Activated T-helper 2 cell treated with anti-CD3 and anti-CD28 coated beads, Interferon-gamma antibody, Interleukin-2, Interleukin-4, amounts not matched to agents 10 μg/mL and 5 μg/mL and 100 μg/mL, durations not matched to agents 14 hours and 24 hours and 36 hours (primary cell): ENCODE measurements at regions not wholly inside any gene's neighbourhood (a gene's known extent, or its start where the extent isn't known, plus 50 kb on each side); places are given as distances from the start of the nearest gene placed in this dataset.

Experiments
- DNase-seq: peaks from one replicate; pipeline ENCODE4 v3.0.0; 2021; ENCODE audit warnings: low spot score
- H3K27ac Mint-ChIP-seq: one replicate; pipeline ENCODE4 v1.8.0; 2021; ENCODE audit warnings: mixed read lengths
- H3K27me3 Mint-ChIP-seq: one replicate; pipeline ENCODE4 v1.8.0; 2021; ENCODE audit warnings: low read depth, mixed read lengths
- H3K36me3 Mint-ChIP-seq: one replicate; pipeline ENCODE4 v1.8.0; 2021; ENCODE audit warnings: low read depth, mixed read lengths
- H3K4me1 Mint-ChIP-seq: one replicate; pipeline ENCODE4 v1.8.0; 2021; ENCODE audit warnings: low read depth, mixed read lengths
- H3K4me3 Mint-ChIP-seq: one replicate; pipeline ENCODE4 v1.8.0; 2021; ENCODE audit warnings: low read depth, mild to moderate bottlenecking, moderate library complexity, mixed read lengths
- H3K9me3 Mint-ChIP-seq: one replicate; pipeline ENCODE4 v1.8.0; 2021; ENCODE audit warnings: mixed read lengths
- intact Hi-C: fragments of 100-400 bp; cut with micrococcal nuclease; formaldehyde crosslinking; loops from one replicate; pipeline ENCODE4 v1.15.1; 2023

- Mint-ChIP-seq H3K4me1 (no peaks in the 10 kb centered on the region), H3K4me3 (no peak overlapping the region), H3K9me3 (no peaks in the 10 kb centered on the region), H3K27ac (no peak overlapping the region), H3K27me3 (no peaks in the 10 kb centered on the region), H3K36me3 (no peaks in the 10 kb centered on the region)
- no peak for DNase-seq
- intact Hi-C loops = no loop called here
Observed at GRCh38 chr11:122306831-122307391, 190.9 kb upstream of the BLID start.

GRCh38 chr11:122305426-122306320, 189.7 kb upstream of the BLID start:
- intact Hi-C loops = no loop called here
- Mint-ChIP-seq H3K4me1 (no peaks in the 10 kb centered on the region), H3K27me3 (no peaks in the 10 kb centered on the region), H3K27ac (no peak overlapping the region), H3K36me3 (no peaks in the 10 kb centered on the region), H3K4me3 (no peak overlapping the region), H3K9me3 (no peaks in the 10 kb centered on the region)
- no peak for DNase-seq

- Mint-ChIP-seq H3K36me3 (no peaks in the 10 kb centered on the region), H3K27me3 (no peaks in the 10 kb centered on the region), H3K4me3 (no peak overlapping the region), H3K9me3 (no peaks in the 10 kb centered on the region), H3K27ac (no peak overlapping the region), H3K4me1 (no peaks in the 10 kb centered on the region)
- DNase-seq = no peak
- intact Hi-C loops = no loop called here
Observed at GRCh38 chr11:122304973-122305372, 189.0 kb upstream of the BLID start.

GRCh38 chr11:122304306-122304705, 188.3 kb upstream of the BLID start:
- no peak overlapping the region for H3K4me3 Mint-ChIP-seq
- intact Hi-C loops = no loop called here
- no peaks in the 10 kb centered on the region for H3K4me1 Mint-ChIP-seq
- H3K36me3 Mint-ChIP-seq = no peaks in the 10 kb centered on the region
- H3K27ac Mint-ChIP-seq = no peak overlapping the region
- no peak for DNase-seq
- no peaks in the 10 kb centered on the region for H3K27me3 Mint-ChIP-seq
- H3K9me3 Mint-ChIP-seq = peaks cover under 1% of the 10 kb centered on the region

- DNase-seq = no peak
- Mint-ChIP-seq H3K27ac (no peak overlapping the region), H3K9me3 (peaks cover 9% of the 10 kb centered on the region), H3K27me3 (no peaks in the 10 kb centered on the region), H3K36me3 (no peaks in the 10 kb centered on the region), H3K4me3 (no peak overlapping the region), H3K4me1 (no peaks in the 10 kb centered on the region)
- intact Hi-C loops = no loop called here
Observed at GRCh38 chr11:122294041-122294440, 178.0 kb upstream of the BLID start.

GRCh38 chr11:122293296-122294023, 177.4 kb upstream of the BLID start:
- Mint-ChIP-seq H3K27ac (no peak overlapping the region), H3K9me3 (peaks cover 7% of the 10 kb centered on the region), H3K4me1 (no peaks in the 10 kb centered on the region), H3K36me3 (no peaks in the 10 kb centered on the region), H3K4me3 (no peak overlapping the region), H3K27me3 (no peaks in the 10 kb centered on the region)
- intact Hi-C loops = no loop called here
- no peak for DNase-seq

- no peaks in the 10 kb centered on the region for H3K36me3 Mint-ChIP-seq
- no peak for DNase-seq
Observed at GRCh38 chr11:122287401-122287800, 171.4 kb upstream of the BLID start.

GRCh38 chr11:122285070-122285988, 169.3 kb upstream of the BLID start:
- H3K9me3 Mint-ChIP-seq = no peaks in the 10 kb centered on the region
- H3K27ac Mint-ChIP-seq = no peak overlapping the region

More at GRCh38 chr11:122287401-122287800, 171.4 kb upstream of the BLID start:
- Mint-ChIP-seq H3K4me1 (no peaks in the 10 kb centered on the region), H3K27me3 (no peaks in the 10 kb centered on the region), H3K27ac (no peak overlapping the region), H3K9me3 (no peaks in the 10 kb centered on the region), H3K4me3 (no peak overlapping the region)
- intact Hi-C loops = no loop called here

GRCh38 chr11:122280870-122281269, 164.9 kb upstream of the BLID start:
- no peaks in the 10 kb centered on the region for H3K36me3 Mint-ChIP-seq
- H3K27me3 Mint-ChIP-seq = no peaks in the 10 kb centered on the region
- H3K4me3 Mint-ChIP-seq = no peak overlapping the region
- no peaks in the 10 kb centered on the region for H3K9me3 Mint-ChIP-seq
- H3K4me1 Mint-ChIP-seq = no peaks in the 10 kb centered on the region
- no peak for DNase-seq
- H3K27ac Mint-ChIP-seq = no peak overlapping the region
- intact Hi-C loops = no loop called here

More at GRCh38 chr11:122285070-122285988, 169.3 kb upstream of the BLID start:
- no peaks in the 10 kb centered on the region for H3K36me3 Mint-ChIP-seq
- H3K27me3 Mint-ChIP-seq = no peaks in the 10 kb centered on the region
- no peaks in the 10 kb centered on the region for H3K4me1 Mint-ChIP-seq
- no peak overlapping the region for H3K4me3 Mint-ChIP-seq
- intact Hi-C loops = no loop called here
- DNase-seq = no peak

GRCh38 chr11:122279194-122279593, 163.2 kb upstream of the BLID start:
- no peaks in the 10 kb centered on the region for H3K36me3 Mint-ChIP-seq

GRCh38 chr11:122277493-122277892, 161.5 kb upstream of the BLID start:
- no peak overlapping the region for H3K27ac Mint-ChIP-seq
- no peaks in the 10 kb centered on the region for H3K27me3 Mint-ChIP-seq
- H3K36me3 Mint-ChIP-seq = no peaks in the 10 kb centered on the region
- intact Hi-C loops = no loop called here
- no peak overlapping the region for H3K4me3 Mint-ChIP-seq
- H3K4me1 Mint-ChIP-seq = no peaks in the 10 kb centered on the region
- DNase-seq = no peak
- no peaks in the 10 kb centered on the region for H3K9me3 Mint-ChIP-seq

More at GRCh38 chr11:122279194-122279593, 163.2 kb upstream of the BLID start:
- H3K27ac Mint-ChIP-seq = no peak overlapping the region
- DNase-seq = no peak
- H3K4me3 Mint-ChIP-seq = no peak overlapping the region
- no peaks in the 10 kb centered on the region for H3K9me3 Mint-ChIP-seq
- no peaks in the 10 kb centered on the region for H3K27me3 Mint-ChIP-seq
- intact Hi-C loops = no loop called here
- H3K4me1 Mint-ChIP-seq = no peaks in the 10 kb centered on the region

- H3K27ac Mint-ChIP-seq = no peak overlapping the region
- H3K4me3 Mint-ChIP-seq = no peak overlapping the region
- no peaks in the 10 kb centered on the region for H3K27me3 Mint-ChIP-seq
- no peaks in the 10 kb centered on the region for H3K9me3 Mint-ChIP-seq
- no peak for DNase-seq
- H3K36me3 Mint-ChIP-seq = no peaks in the 10 kb centered on the region
- intact Hi-C loops = no loop called here
- no peaks in the 10 kb centered on the region for H3K4me1 Mint-ChIP-seq
Observed at GRCh38 chr11:122276221-122276620, 160.2 kb upstream of the BLID start.
